Upper lobe of right lung (tissue), 1 donor: ENCODE measurements at regions not wholly inside any gene's neighbourhood (a gene's known extent, or its start where the extent isn't known, plus 50 kb on each side); places are given as distances from the start of the nearest gene placed in this dataset.
A peak's percentile ranks its signal among the peaks of the same experiment; 100 is the strongest.

Experiments
- ATAC-seq: fragments of 200-7000 bp; cut with Tn5 transposase; one replicate; pipeline ENCODE4 v1.9.1; 2020; ENCODE audit warnings: mild to moderate bottlenecking, moderate library complexity
- DNase-seq: peaks from one replicate; pipeline ENCODE4 v3.0.0-alpha.2; 2020
- H3K27ac ChIP-seq: fragments of 200-600 bp; one replicate; pipeline ENCODE4 v1.8.0; 2022
- H3K27me3 ChIP-seq: fragments of 200-600 bp; one replicate; pipeline ENCODE4 v1.8.0; 2022; ENCODE audit warnings: mild to moderate bottlenecking
- H3K36me3 ChIP-seq: fragments of 200-600 bp; one replicate; pipeline ENCODE4 v1.8.0; 2022
- H3K4me1 ChIP-seq: fragments of 200-600 bp; one replicate; pipeline ENCODE4 v1.8.0; 2022
- H3K4me3 ChIP-seq: fragments of 200-600 bp; one replicate; pipeline ENCODE4 v1.8.0; 2022; ENCODE audit warnings: mild to moderate bottlenecking
- H3K9me3 ChIP-seq: fragments of 200-600 bp; one replicate; pipeline ENCODE4 v1.8.0; 2022
- CTCF ChIP-seq: fragments of 200-600 bp; IDR thresholded peaks from one replicate; pipeline ENCODE4 v1.8.0; 2022; ENCODE audit warnings: antibody characterized with exemption
- intact Hi-C: fragments of 100-400 bp; cut with DNase I; formaldehyde crosslinking; loops from one replicate; pipeline ENCODE4 v1.11.0; 2022
- donor health status: DM: no; HTN: yes; CAD: no; lungs with severe emphysema.

GRCh38 chr15:97858296-97858695, 102.2 kb upstream of the ARRDC4 start:
- no peak overlapping the region for H3K27ac ChIP-seq
- H3K27me3 ChIP-seq: no peaks in the 10 kb centered on the region
- no peak for TF ChIP-seq CTCF
- no peaks in the 10 kb centered on the region for H3K36me3 ChIP-seq
- ATAC-seq (no peak), DNase-seq (no peak)
- no peaks in the 10 kb centered on the region for H3K4me1 ChIP-seq
- intact Hi-C loops: no loop called here
- H3K4me3 ChIP-seq: no peak overlapping the region
- H3K9me3 ChIP-seq: no peaks in the 10 kb centered on the region

GRCh38 chr15:97861529-97862260, 98.8 kb upstream of the ARRDC4 start:
- Histone ChIP-seq H3K9me3 (no peaks in the 10 kb centered on the region), H3K36me3 (no peaks in the 10 kb centered on the region), H3K27ac (no peak overlapping the region), H3K4me3 (no peak overlapping the region), H3K27me3 (no peaks in the 10 kb centered on the region), H3K4me1 (no peaks in the 10 kb centered on the region)
- ATAC-seq (no peak), DNase-seq (no peak)
- intact Hi-C loops: no loop called here
- no peak for TF ChIP-seq CTCF

GRCh38 chr15:97866959-97867358, 93.5 kb upstream of the ARRDC4 start:
- Histone ChIP-seq H3K4me3 (no peak overlapping the region), H3K36me3 (no peaks in the 10 kb centered on the region), H3K27ac (no peak overlapping the region), H3K27me3 (no peaks in the 10 kb centered on the region), H3K4me1 (no peaks in the 10 kb centered on the region), H3K9me3 (no peaks in the 10 kb centered on the region)
- no peak for TF ChIP-seq CTCF
- no peak for DNase-seq
- intact Hi-C loops: no loop called here
- no peak for ATAC-seq

- Histone ChIP-seq H3K9me3 (no peaks in the 10 kb centered on the region), H3K27ac (no peak overlapping the region), H3K27me3 (no peaks in the 10 kb centered on the region), H3K36me3 (no peaks in the 10 kb centered on the region), H3K4me1 (no peaks in the 10 kb centered on the region), H3K4me3 (no peak overlapping the region)
- no peak for TF ChIP-seq CTCF
- DNase-seq: no peak
- peak; percentile 51 for ATAC-seq
- intact Hi-C loops: no loop called here
Measured at GRCh38 chr15:97867870-97868269, 92.6 kb upstream of the ARRDC4 start.

GRCh38 chr15:97868981-97869380, 91.5 kb upstream of the ARRDC4 start:
- Histone ChIP-seq H3K27me3 (no peaks in the 10 kb centered on the region), H3K9me3 (no peaks in the 10 kb centered on the region), H3K4me1 (no peaks in the 10 kb centered on the region), H3K36me3 (no peaks in the 10 kb centered on the region), H3K4me3 (no peak overlapping the region), H3K27ac (no peak overlapping the region)
- TF ChIP-seq CTCF: no peak
- intact Hi-C loops: no loop called here
- no peak for DNase-seq
- no peak for ATAC-seq

GRCh38 chr15:97870771-97871170, 89.7 kb upstream of the ARRDC4 start:
- no peak for TF ChIP-seq CTCF
- no peak for ATAC-seq
- no peak overlapping the region for H3K4me3 ChIP-seq
- no peak overlapping the region for H3K27ac ChIP-seq
- H3K27me3 ChIP-seq: no peaks in the 10 kb centered on the region
- intact Hi-C loops: no loop called here
- H3K4me1 ChIP-seq: no peaks in the 10 kb centered on the region
- no peaks in the 10 kb centered on the region for H3K36me3 ChIP-seq
- DNase-seq: no peak
- no peaks in the 10 kb centered on the region for H3K9me3 ChIP-seq
